GM15510 (cell line): ENCODE measurements at regions not wholly inside any gene's neighbourhood (a gene's known extent, or its start where the extent isn't known, plus 50 kb on each side); places are given as distances from the start of the nearest gene placed in this dataset.

ENCODE experiments used
- POLR2A ChIP-seq: IDR thresholded peaks from 3 replicates; pipeline ENCODE4 v1.6.1; 2011; ENCODE audit warnings: borderline replicate concordance; ENCODE audit not compliant: insufficient read length; ENCODE audit errors: extremely low read depth

DNA sequence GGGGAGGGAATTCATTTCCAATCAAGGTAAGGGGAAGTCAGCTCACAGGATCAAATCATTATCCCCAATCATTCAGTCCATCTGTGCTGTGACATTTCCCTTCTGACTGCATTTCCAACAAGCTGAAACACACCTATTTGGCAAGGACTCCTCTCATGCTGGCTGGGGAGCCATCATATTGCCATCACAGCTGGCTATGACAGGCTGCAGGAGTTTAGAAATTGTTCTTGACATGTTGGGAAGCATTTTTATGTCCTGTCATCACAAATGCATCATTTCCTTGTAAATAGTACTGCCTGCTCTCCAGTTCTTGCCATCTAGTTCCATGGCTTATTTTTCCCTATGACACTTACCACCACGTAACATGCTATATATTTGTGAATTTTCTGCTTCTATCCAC, 113.9 kb upstream of the TMEM170B start:
- TF ChIP-seq POLR2A = no peak

DNA sequence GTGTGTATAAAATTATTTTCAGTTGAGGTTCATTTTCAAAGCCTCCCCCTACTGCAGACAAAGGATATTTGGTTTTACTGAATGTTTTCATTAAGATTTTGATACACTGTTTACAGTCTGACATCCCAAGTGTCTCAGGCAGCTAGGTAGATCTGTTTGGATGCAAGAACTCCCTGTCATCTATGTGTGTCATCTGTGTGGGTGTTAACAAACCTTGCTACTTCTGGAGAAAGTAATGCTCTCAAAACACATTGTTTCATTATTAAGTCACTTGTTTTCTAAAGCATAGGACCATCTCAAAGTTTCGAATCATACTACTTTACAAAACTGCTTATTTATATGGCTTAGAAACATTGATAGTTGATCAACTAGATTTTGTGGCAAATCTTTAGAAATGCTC, 114.5 kb upstream of the TMEM170B start:
- no peak for TF ChIP-seq POLR2A

GRCh38 chr6:11419763-11420453, 117.6 kb upstream of the TMEM170B start:
- TF ChIP-seq POLR2A = no peak

GRCh38 chr6:11418290-11418905, 119.2 kb upstream of the TMEM170B start:
- no peak for TF ChIP-seq POLR2A

- TF ChIP-seq POLR2A = no peak
Measured at GRCh38 chr6:11416936-11417576, 120.5 kb upstream of the TMEM170B start.

DNA sequence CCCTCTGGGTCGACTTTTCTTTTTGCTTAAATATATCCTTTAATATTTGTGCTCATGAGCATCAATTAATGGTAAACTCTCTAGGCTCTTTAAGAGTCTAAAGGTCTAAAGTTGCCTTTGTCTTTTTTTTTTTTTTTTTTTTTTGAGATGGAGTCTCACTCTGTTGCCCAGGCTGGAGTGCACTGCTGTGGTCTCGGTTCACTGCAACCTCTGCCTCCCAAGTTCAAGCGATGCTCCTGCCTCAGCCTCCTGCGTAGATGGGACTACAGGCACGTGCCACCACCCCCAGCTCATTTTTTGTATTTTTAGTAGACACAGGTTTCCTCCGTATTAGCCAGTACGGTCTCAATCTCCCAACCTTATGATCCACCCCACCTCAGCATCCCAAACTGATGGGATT, 122.0 kb upstream of the TMEM170B start:
- TF ChIP-seq POLR2A = no peak

DNA sequence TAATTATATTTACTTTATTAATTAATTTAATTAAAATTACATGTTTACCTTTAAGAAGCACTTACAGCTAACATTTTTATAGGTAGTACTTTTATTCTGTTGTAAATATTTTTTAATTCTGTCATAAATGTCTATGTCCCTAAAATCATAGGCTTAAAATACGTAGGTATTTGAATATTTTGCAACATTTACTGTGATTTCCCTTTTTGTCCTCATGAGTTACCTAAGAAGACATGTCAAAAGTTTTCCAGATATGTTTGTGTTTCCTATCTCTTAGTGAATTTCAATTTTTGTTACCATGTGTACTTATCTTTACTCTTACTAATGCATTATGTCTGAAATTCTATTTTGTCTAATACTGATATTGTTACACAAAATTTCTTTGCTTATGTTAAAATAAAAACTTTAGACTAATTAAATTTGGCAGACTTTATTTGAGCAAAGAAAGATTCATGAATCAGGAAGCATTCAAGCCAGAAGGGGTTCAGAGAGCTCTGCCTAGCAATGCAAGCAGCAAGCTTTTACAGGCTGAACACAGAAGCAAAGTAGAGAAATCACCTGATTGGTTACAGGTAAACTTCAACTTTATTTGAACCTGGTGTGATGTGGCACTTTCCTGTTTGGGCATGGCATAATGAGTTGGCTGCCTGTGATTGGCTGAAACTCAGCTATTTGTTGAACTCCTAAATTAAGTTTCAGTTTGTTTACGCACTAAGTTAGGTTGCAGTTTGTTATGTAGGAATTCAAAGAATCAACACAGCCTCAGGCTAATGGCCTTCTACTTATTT, 123.2 kb upstream of the TMEM170B start:
- no peak for TF ChIP-seq POLR2A

GRCh38 chr6:11413728-11414127, 123.8 kb upstream of the TMEM170B start:
- no peak for TF ChIP-seq POLR2A

DNA sequence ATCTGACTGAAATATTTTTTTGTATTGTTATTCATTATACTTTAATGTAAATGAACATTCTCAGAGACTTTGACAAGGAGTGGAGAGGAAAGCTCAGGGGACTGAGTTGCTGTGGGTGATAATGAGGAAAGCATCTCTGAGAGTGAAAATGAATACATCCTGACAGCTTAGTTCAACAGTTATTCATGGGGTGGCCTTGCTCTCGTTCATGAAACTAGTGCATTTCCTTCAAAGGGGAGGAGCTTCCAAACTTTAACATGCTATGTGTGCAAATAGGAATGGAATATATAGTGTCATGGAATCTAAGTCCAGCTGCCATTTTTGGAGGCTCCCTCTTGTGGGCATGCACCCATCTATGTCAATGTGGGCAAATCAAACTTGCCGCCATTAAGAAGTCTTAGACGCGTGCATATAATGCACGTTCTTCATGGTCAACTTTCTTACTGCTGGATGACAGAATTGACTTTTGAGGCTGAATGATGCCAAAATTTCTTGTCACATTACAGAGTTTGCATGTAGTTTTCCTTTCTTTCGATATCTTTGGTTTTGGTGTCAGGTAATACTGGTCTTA, 124.3 kb upstream of the TMEM170B start:
- no peak for TF ChIP-seq POLR2A

GRCh38 chr6:11412616-11413015, 124.9 kb upstream of the TMEM170B start:
- TF ChIP-seq POLR2A = no peak

DNA sequence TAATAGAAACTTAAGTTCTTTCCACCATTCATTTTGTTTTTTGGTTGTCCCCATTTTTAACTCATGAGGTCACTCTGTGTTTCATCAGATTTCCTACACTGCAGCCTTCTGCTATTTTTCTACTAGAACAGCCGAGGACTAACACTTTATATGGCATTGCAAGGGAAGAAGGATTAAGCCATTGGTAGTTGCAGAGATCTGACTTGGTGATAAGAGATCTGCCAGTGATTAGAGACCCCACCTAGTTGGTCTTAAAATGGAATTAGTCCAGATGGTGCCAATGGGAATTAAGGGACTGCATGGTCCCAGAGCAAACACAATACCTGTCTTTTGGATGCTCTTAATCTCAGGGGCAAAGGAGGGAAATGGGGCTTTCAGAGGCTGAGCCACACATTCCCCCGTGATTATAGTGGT, 125.5 kb upstream of the TMEM170B start:
- no peak for TF ChIP-seq POLR2A

DNA sequence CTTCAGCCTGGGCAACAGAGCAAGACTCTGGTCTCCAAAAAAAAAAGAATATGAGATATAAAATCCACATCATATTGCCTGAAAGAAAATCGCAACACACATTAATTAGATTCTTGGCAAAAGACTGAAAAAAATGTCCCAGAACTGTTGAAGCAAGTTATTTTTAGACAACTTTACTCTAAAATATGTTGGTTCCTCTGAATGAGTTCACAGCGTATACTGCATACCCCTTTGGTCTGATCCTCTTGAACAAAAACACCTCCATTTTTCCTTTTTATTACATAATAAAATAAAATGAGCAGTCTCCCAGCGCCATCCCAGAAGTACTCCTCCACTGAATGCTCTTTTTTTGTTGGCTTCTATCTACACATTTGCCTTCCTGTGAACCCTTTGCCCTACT, 126.0 kb upstream of the TMEM170B start:
- no peak for TF ChIP-seq POLR2A

- no peak for TF ChIP-seq POLR2A
Measured at GRCh38 chr6:11410539-11411307, 126.8 kb upstream of the TMEM170B start.

GRCh38 chr6:11409371-11409770, 128.2 kb upstream of the TMEM170B start:
- TF ChIP-seq POLR2A = no peak
